ENCODE measurements at regions not wholly inside any gene's neighbourhood (a gene's known extent, or its start where the extent isn't known, plus 50 kb on each side); places are given as distances from the start of the nearest gene placed in this dataset.
A peak's percentile ranks its signal among the peaks of the same experiment; 100 is the strongest.

GRCh38 chr12:93158065-93158843, 219.5 kb upstream of the NUDT4 start:
- in situ Hi-C loops (cut with MboI; ENCODE audit: low sequenced_read_pairs, unreplicated experiment) = no loop called here

DNA sequence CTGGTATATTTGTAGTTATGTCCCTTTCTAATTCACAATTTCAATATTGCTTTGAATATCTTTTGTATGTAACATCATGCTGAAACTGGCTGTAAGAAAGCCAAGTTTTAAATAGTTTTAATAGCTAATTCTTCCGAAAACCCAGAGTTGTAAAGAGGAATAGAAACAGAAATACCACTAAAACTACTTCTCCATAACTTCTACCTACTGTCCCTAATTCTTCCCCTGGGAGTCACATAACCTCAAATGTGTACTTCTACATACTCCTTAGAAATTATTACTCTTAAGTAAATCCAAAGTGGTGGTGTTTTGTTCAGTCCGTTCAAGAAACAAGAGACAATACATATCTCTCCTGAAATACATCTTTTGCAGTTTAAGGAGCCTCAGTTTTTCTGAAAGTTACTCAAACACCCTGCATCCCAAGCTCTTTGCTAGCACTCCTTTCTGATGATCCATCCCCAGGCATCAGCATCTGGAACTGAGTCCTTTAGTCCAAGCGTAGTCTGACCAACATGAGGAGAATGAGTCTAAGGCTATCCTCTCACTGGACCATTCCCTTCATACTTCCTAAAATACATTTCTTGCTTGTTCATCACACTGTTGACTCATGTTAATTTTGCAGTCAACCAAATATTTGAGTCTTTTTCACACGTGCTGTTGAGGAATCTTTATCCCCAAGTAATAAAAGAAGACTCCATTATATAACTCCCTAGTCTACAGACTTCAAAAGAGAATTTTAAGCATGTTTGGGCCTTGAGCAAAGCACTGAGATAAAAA, 214.3 kb upstream of the NUDT4 start:
- no peak for DNase-seq (ENCODE audit: low spot score)

More at GRCh38 chr12:93158065-93158843, 219.5 kb upstream of the NUDT4 start:
- no peak for TF ChIP-seq CTCF (IDR thresholded peaks at IDR 0.05; ENCODE audit: borderline replicate concordance, control extremely low read depth, extremely low read depth, insufficient read depth, missing control alignments)
- no peak for DNase-seq (ENCODE audit: low spot score)

DNA sequence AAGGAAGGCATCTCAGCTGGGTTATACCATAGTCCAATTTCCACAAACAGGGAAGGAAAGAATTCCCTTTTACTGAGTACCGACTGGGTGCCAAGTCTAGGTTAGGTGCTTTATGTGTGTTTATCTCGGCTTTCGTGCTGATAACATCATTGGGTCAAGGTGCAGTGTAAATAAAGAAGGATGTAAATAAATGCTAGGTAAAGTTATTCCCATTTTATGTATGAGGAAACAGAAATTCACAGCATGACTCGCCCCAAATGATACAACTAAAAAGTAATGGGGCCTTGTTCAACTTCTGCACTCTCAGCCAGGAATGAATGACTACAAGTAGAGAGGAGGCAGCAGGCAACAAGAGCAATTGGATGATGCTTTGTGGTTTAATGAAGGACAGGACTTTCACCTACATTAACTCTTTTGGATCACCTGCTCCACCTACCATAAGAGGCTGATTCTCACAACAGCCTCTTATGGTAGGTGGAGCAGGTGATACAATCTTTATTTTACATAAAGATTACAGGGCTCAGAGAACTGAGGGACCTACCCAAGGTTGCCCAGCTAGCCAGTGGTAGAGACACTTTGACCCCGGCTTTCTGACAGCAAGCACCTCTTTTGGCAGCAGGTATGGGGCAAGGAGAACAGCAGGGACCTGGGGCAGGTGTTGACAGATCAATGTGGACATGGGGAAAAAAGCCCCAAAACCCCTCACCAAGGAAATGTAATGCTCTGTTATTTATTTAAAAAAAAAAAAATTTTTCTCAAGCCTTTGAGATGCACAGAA, 213.4 kb upstream of the NUDT4 start:
- TF ChIP-seq CTCF (IDR thresholded peaks at IDR 0.05; ENCODE audit: borderline replicate concordance, control extremely low read depth, extremely low read depth, insufficient read depth, missing control alignments) = no peak
- in situ Hi-C loops (cut with MboI; ENCODE audit: low sequenced_read_pairs, unreplicated experiment) = no loop called here
- DNase-seq (ENCODE audit: low spot score) = no peak

More for the DNA sequence above, 214.3 kb upstream of the NUDT4 start:
- in situ Hi-C loops (cut with MboI; ENCODE audit: low sequenced_read_pairs, unreplicated experiment) = no loop called here
- no peak for TF ChIP-seq CTCF (IDR thresholded peaks at IDR 0.05; ENCODE audit: borderline replicate concordance, control extremely low read depth, extremely low read depth, insufficient read depth, missing control alignments)

GRCh38 chr12:93165384-93165932, 212.3 kb upstream of the NUDT4 start:
- DNase-seq (ENCODE audit: low spot score) = no peak
- TF ChIP-seq CTCF (IDR thresholded peaks at IDR 0.05; ENCODE audit: borderline replicate concordance, control extremely low read depth, extremely low read depth, insufficient read depth, missing control alignments) = no peak
- in situ Hi-C loops (cut with MboI; ENCODE audit: low sequenced_read_pairs, unreplicated experiment) = no loop called here

DNA sequence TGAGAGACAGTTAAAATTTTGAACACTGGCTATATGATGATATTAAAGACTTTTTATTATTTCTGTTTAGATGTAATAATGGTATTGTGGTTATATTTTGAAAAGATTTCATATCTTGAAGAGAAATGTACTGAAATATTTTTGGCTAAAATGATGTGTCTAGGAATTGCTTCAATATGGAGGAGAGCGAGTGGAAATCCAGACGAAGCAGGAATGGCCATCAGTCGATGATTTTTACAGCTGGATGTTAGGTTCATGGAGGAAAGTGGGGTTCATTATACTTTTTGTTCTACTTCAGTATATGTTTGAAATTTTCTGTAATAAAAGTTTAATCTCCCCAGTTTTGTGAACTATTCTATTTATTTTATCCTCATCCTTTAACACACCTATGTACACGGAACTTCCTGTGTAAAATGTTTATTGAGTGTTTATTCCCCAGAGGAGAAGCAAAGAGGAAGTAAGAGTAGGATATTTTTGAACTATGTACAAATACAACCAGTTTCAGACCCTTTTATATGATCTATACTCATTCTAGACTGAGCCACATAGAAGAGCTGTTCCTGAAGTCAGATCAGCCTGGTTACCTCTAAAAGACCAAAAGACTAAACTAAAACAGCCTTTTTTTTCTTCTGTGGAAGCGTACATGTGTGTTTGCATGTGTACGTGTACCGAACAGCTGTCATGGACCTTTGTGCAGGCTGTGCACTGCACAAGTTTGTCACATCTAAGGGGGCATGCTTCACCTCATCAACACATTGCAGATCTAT, 211.0 kb upstream of the NUDT4 start:
- in situ Hi-C loops (cut with MboI; ENCODE audit: low sequenced_read_pairs, unreplicated experiment) = no loop called here
- TF ChIP-seq CTCF (IDR thresholded peaks at IDR 0.05; ENCODE audit: borderline replicate concordance, control extremely low read depth, extremely low read depth, insufficient read depth, missing control alignments) = no peak
- peak; percentile 21 for DNase-seq (ENCODE audit: low spot score)
